ENCODE measurements at regions not wholly inside any gene's neighbourhood (a gene's known extent, or its start where the extent isn't known, plus 50 kb on each side); places are given as distances from the start of the nearest gene placed in this dataset.
"Not testable (repeated sequence)": the region's sequence is repeated elsewhere in the genome, so short reads cannot be mapped to it uniquely, and the experiment has no call there.

GRCh38 chr20:54351371-54352136 is 123.8 kb upstream of the DOK5 start:
- Histone ChIP-seq H3K36me3 (ENCODE audit: insufficient read depth) (no peaks in the 10 kb centered on the region), H3K27me3 (ENCODE audit: insufficient read depth, low read depth) (no peaks in the 10 kb centered on the region), H3K4me3 (IDR thresholded peaks at IDR 0.05; ENCODE audit: insufficient read depth, low read depth, low read length) (no peak overlapping the region), H3K27ac (no peak overlapping the region), H3K9ac (no peak overlapping the region), H3K79me2 (ENCODE audit: insufficient read depth, low read depth) (no peaks in the 10 kb centered on the region), H3K4me2 (no peak overlapping the region), H3K4me1 (ENCODE audit: low read depth, poor library complexity, severe bottlenecking) (no peaks in the 10 kb centered on the region), H4K20me1 (ENCODE audit: insufficient read depth) (no peaks in the 10 kb centered on the region), H2AFZ (ENCODE audit: low read depth) (no peak overlapping the region)
- TF ChIP-seq CTCF (conservative IDR thresholded peaks at IDR 0.05; ENCODE audit: low read depth, low read length) = no peak

- not testable (repeated sequence) for H3K27me3 ChIP-seq (ENCODE audit: insufficient read depth, low read depth)
Observed at GRCh38 chr20:54352541-54352940, 122.9 kb upstream of the DOK5 start.

GRCh38 chr20:54353292-54353691 is 122.1 kb upstream of the DOK5 start:
- H3K9ac ChIP-seq = no peak overlapping the region
- no peak overlapping the region for H3K27ac ChIP-seq
- TF ChIP-seq CTCF (conservative IDR thresholded peaks at IDR 0.05; ENCODE audit: low read depth, low read length) = no peak
- H3K27me3 ChIP-seq (ENCODE audit: insufficient read depth, low read depth) = no peaks in the 10 kb centered on the region
- H4K20me1 ChIP-seq (ENCODE audit: insufficient read depth) = no peaks in the 10 kb centered on the region
- no peaks in the 10 kb centered on the region for H3K4me1 ChIP-seq (ENCODE audit: low read depth, poor library complexity, severe bottlenecking)
- H2AFZ ChIP-seq (ENCODE audit: low read depth) = no peak overlapping the region
- H3K79me2 ChIP-seq (ENCODE audit: insufficient read depth, low read depth) = no peaks in the 10 kb centered on the region
- H3K36me3 ChIP-seq (ENCODE audit: insufficient read depth) = no peaks in the 10 kb centered on the region
- H3K4me3 ChIP-seq (IDR thresholded peaks at IDR 0.05; ENCODE audit: insufficient read depth, low read depth, low read length) = no peak overlapping the region
- H3K4me2 ChIP-seq = no peak overlapping the region

More at GRCh38 chr20:54352541-54352940, 122.9 kb upstream of the DOK5 start:
- not testable (repeated sequence) for H3K4me1 ChIP-seq (ENCODE audit: low read depth, poor library complexity, severe bottlenecking); H3K4me3 ChIP-seq (IDR thresholded peaks at IDR 0.05; ENCODE audit: insufficient read depth, low read depth, low read length); H3K27ac ChIP-seq; H3K79me2 ChIP-seq (ENCODE audit: insufficient read depth, low read depth); H2AFZ ChIP-seq (ENCODE audit: low read depth); H3K9ac ChIP-seq; H3K36me3 ChIP-seq (ENCODE audit: insufficient read depth); H3K4me2 ChIP-seq; H4K20me1 ChIP-seq (ENCODE audit: insufficient read depth)

- no peaks in the 10 kb centered on the region for H3K36me3 ChIP-seq (ENCODE audit: insufficient read depth)
- no peaks in the 10 kb centered on the region for H3K27me3 ChIP-seq (ENCODE audit: insufficient read depth, low read depth)
- H2AFZ ChIP-seq (ENCODE audit: low read depth) = no peak overlapping the region
- no peak overlapping the region for H3K4me2 ChIP-seq
- H3K27ac ChIP-seq = no peak overlapping the region
- no peaks in the 10 kb centered on the region for H3K79me2 ChIP-seq (ENCODE audit: insufficient read depth, low read depth)
- no peak for TF ChIP-seq CTCF (conservative IDR thresholded peaks at IDR 0.05; ENCODE audit: low read depth, low read length)
- no peaks in the 10 kb centered on the region for H4K20me1 ChIP-seq (ENCODE audit: insufficient read depth)
- H3K9ac ChIP-seq = no peak overlapping the region
- no peak overlapping the region for H3K4me3 ChIP-seq (IDR thresholded peaks at IDR 0.05; ENCODE audit: insufficient read depth, low read depth, low read length)
- H3K4me1 ChIP-seq (ENCODE audit: low read depth, poor library complexity, severe bottlenecking) = no peaks in the 10 kb centered on the region
Observed at GRCh38 chr20:54355631-54356280, 119.6 kb upstream of the DOK5 start.

- Histone ChIP-seq H4K20me1 (ENCODE audit: insufficient read depth) (no peaks in the 10 kb centered on the region), H3K36me3 (ENCODE audit: insufficient read depth) (no peaks in the 10 kb centered on the region), H3K27ac (no peak overlapping the region), H3K4me3 (IDR thresholded peaks at IDR 0.05; ENCODE audit: insufficient read depth, low read depth, low read length) (no peak overlapping the region), H3K4me1 (ENCODE audit: low read depth, poor library complexity, severe bottlenecking) (no peaks in the 10 kb centered on the region), H3K9ac (no peak overlapping the region), H2AFZ (ENCODE audit: low read depth) (no peak overlapping the region), H3K27me3 (ENCODE audit: insufficient read depth, low read depth) (no peaks in the 10 kb centered on the region), H3K79me2 (ENCODE audit: insufficient read depth, low read depth) (no peaks in the 10 kb centered on the region), H3K4me2 (no peak overlapping the region)
- TF ChIP-seq CTCF (conservative IDR thresholded peaks at IDR 0.05; ENCODE audit: low read depth, low read length) = no peak
Observed at GRCh38 chr20:54356801-54357200, 118.6 kb upstream of the DOK5 start.

Data from KMS-11 (cell line).